ENCODE measurements at regions not wholly inside any gene's neighbourhood (a gene's known extent, or its start where the extent isn't known, plus 50 kb on each side); places are given as distances from the start of the nearest gene placed in this dataset.

DNA sequence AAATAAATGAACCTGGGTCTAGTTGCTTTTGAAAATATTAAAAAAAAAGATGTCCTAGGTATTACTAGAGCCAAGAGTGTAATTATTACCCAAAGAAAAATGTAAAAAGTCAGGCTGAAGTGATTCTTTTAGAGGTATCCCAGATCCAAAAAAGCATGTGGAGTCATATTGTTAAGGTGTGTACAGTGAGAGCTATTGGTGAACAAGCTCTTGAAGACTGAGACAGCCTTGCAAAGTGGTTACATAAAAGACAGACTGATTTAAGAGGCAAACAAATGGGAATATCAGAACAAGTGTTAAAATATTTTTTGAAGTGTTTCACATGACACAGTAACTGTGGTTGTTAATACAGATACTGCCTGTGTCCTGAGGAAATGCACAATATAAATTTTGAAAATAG, 624.5 kb downstream of the PLOD2 start:
- no peaks in the 10 kb centered on the region for H3K27me3 Mint-ChIP-seq
- TF ChIP-seq CTCF (conservative IDR thresholded peaks at IDR 0.05), result no peak
- no peak overlapping the region for H3K4me3 Mint-ChIP-seq
- no peak overlapping the region for H3K27ac Mint-ChIP-seq
- H3K9me3 Mint-ChIP-seq, result no peaks in the 10 kb centered on the region
- no peaks in the 10 kb centered on the region for H3K4me1 Mint-ChIP-seq (ENCODE audit: unreplicated experiment)
- H3K36me3 Mint-ChIP-seq, result no peaks in the 10 kb centered on the region
- no peak for DNase-seq (ENCODE audit: extremely low spot score, unreplicated experiment)

DNA sequence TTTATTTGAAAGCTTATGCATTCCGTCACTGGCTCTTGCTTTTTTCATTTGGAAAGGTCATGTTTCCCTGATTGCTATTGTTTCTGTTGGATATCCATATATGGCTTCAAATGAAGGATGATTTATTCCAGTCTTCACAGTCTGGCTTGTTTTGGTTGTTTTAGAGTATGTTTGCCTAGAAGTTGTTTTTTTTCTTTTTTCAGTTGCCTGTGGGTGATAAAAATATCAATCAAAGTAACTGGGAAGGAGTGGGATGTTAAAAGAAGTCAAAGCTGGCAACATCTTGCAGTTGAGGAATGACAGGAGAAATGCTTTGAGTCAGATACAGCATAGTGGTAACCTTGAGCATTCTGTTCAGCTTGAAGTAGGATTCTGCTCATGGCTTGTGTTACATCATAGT, 610.5 kb downstream of the PLOD2 start:
- TF ChIP-seq CTCF (conservative IDR thresholded peaks at IDR 0.05), result no peak
- no peak overlapping the region for H3K4me3 Mint-ChIP-seq
- peaks cover 4% of the 10 kb centered on the region for H3K36me3 Mint-ChIP-seq
- no peak overlapping the region for H3K27ac Mint-ChIP-seq
- DNase-seq (ENCODE audit: extremely low spot score, unreplicated experiment), result no peak
- H3K27me3 Mint-ChIP-seq, result no peaks in the 10 kb centered on the region
- H3K4me1 Mint-ChIP-seq (ENCODE audit: unreplicated experiment), result no peaks in the 10 kb centered on the region
- H3K9me3 Mint-ChIP-seq, result no peaks in the 10 kb centered on the region

DNA sequence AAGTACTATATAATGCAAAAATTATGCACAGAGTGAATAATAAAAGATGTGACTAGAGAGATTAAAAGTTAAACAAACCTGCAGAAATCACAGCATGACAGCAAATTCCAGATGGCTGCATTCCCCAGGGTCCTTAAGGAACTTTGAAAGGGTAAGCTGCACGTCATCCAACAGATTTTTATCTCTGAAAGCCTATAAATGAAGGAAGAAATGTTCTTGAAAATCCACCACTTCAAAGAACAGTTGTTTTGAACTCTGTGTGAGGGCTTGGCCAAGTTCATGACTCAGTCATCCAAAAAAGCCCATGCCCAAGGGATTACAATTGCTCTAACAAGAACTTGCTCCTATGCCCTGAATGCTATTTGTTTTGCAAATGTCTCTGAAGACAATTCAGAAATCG, 603.6 kb downstream of the PLOD2 start:
- H3K27ac Mint-ChIP-seq, result no peak overlapping the region
- H3K4me3 Mint-ChIP-seq, result no peak overlapping the region
- H3K36me3 Mint-ChIP-seq, result no peaks in the 10 kb centered on the region
- peaks cover 5% of the 10 kb centered on the region for H3K9me3 Mint-ChIP-seq
- DNase-seq (ENCODE audit: extremely low spot score, unreplicated experiment), result no peak
- no peaks in the 10 kb centered on the region for H3K27me3 Mint-ChIP-seq
- no peak for TF ChIP-seq CTCF (conservative IDR thresholded peaks at IDR 0.05)
- H3K4me1 Mint-ChIP-seq (ENCODE audit: unreplicated experiment), result peaks cover 9% of the 10 kb centered on the region

- Mint-ChIP-seq H3K36me3 (no peaks in the 10 kb centered on the region), H3K27ac (no peak overlapping the region), H3K9me3 (no peaks in the 10 kb centered on the region), H3K27me3 (no peaks in the 10 kb centered on the region), H3K4me1 (ENCODE audit: unreplicated experiment) (no peaks in the 10 kb centered on the region), H3K4me3 (no peak overlapping the region)
- DNase-seq (ENCODE audit: extremely low spot score, unreplicated experiment), result no peak
- no peak for TF ChIP-seq CTCF (conservative IDR thresholded peaks at IDR 0.05)
Observed at GRCh38 chr3:145578471-145578870, 582.5 kb downstream of the PLOD2 start.

DNA sequence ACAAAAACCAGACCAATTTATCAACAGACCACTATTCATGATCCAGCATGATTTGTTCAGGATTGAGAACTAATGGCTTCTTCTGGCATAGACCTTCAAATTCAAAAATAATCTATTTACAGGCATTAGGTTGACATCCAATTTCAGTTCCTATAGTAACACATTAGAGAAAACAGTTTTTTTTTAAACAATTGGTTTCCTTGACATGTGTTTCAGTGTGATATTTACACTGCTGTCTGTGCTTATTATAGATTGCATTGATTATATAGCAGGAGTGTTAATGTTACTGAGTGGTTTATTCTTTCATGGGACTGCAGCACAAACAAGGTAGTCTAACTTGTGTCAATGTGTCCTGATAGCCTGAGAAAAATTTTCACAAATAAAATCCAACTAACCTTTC, 579.3 kb downstream of the PLOD2 start:
- no peak overlapping the region for H3K4me3 Mint-ChIP-seq
- H3K27ac Mint-ChIP-seq, result no peak overlapping the region
- DNase-seq (ENCODE audit: extremely low spot score, unreplicated experiment), result no peak
- TF ChIP-seq CTCF (conservative IDR thresholded peaks at IDR 0.05), result no peak
- H3K9me3 Mint-ChIP-seq, result no peaks in the 10 kb centered on the region
- H3K36me3 Mint-ChIP-seq, result no peaks in the 10 kb centered on the region
- no peaks in the 10 kb centered on the region for H3K27me3 Mint-ChIP-seq
- H3K4me1 Mint-ChIP-seq (ENCODE audit: unreplicated experiment), result no peaks in the 10 kb centered on the region

GRCh38 chr3:145604851-145605250, 556.1 kb downstream of the PLOD2 start:
- Mint-ChIP-seq H3K27me3 (no peaks in the 10 kb centered on the region), H3K4me1 (ENCODE audit: unreplicated experiment) (no peaks in the 10 kb centered on the region), H3K36me3 (no peaks in the 10 kb centered on the region), H3K27ac (no peak overlapping the region), H3K4me3 (no peak overlapping the region), H3K9me3 (no peaks in the 10 kb centered on the region)
- DNase-seq (ENCODE audit: extremely low spot score, unreplicated experiment), result no peak
- TF ChIP-seq CTCF (conservative IDR thresholded peaks at IDR 0.05), result no peak
